HFFc6 (cell line): ENCODE measurements at regions not wholly inside any gene's neighbourhood (a gene's known extent, or its start where the extent isn't known, plus 50 kb on each side); places are given as distances from the start of the nearest gene placed in this dataset.

Source experiments
- DNase-seq: peaks from one replicate; pipeline ENCODE4 v3.0.0-alpha.2; 2018
- H3K27ac Mint-ChIP-seq: 2 replicates; pipeline ENCODE4 v1.8.0; 2020; ENCODE audit warnings: mild to moderate bottlenecking, mixed read lengths
- H3K27me3 Mint-ChIP-seq: 2 replicates; pipeline ENCODE4 v1.8.0; 2021; ENCODE audit warnings: mild to moderate bottlenecking, moderate library complexity, mixed read lengths; ENCODE audit not compliant: insufficient read depth
- H3K36me3 Mint-ChIP-seq: 2 replicates; pipeline ENCODE4 v1.8.0; 2021; ENCODE audit warnings: low read depth, mixed read lengths
- H3K4me1 Mint-ChIP-seq: 2 replicates; pipeline ENCODE4 v1.8.0; 2020; ENCODE audit warnings: low read depth, mixed read lengths
- H3K4me3 Mint-ChIP-seq: 2 replicates; pipeline ENCODE4 v1.8.0; 2020; ENCODE audit warnings: mild to moderate bottlenecking, moderate library complexity, mixed read lengths
- H3K9me3 Mint-ChIP-seq: 2 replicates; pipeline ENCODE4 v1.8.0; 2020; ENCODE audit warnings: mild to moderate bottlenecking, mixed read lengths
- TF ChIP-seq, protein P1 (sequence below): fragments of 200-600 bp; sonication (generic); IDR thresholded peaks from 2 replicates; pipeline ENCODE4 v1.5.0; 2021; ENCODE audit warnings: antibody characterized with exemption, mild to moderate bottlenecking

DNA sequence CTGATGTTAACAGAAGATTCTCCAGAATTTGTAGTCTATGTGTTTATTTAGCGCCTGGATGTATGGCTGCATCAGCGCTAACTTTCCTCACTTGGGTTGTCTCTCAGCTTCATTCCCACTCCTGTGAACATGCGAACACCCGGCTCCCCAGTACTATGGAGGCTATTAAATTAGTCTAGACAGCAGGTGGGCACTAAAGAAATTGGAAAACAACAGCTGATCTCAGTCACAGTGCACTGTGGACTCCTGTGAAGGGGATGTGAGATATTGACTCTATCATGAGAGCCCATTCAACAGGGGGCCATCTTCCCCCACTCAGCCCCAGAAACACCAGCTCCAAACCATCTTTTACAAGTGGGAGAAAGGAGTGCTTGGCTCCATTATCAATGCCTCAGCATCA, 471.0 kb downstream of the KDM4C start:
- no peaks in the 10 kb centered on the region for H3K4me1 Mint-ChIP-seq
- peaks cover 4% of the 10 kb centered on the region for H3K27me3 Mint-ChIP-seq
- TF ChIP-seq, protein P1, sequence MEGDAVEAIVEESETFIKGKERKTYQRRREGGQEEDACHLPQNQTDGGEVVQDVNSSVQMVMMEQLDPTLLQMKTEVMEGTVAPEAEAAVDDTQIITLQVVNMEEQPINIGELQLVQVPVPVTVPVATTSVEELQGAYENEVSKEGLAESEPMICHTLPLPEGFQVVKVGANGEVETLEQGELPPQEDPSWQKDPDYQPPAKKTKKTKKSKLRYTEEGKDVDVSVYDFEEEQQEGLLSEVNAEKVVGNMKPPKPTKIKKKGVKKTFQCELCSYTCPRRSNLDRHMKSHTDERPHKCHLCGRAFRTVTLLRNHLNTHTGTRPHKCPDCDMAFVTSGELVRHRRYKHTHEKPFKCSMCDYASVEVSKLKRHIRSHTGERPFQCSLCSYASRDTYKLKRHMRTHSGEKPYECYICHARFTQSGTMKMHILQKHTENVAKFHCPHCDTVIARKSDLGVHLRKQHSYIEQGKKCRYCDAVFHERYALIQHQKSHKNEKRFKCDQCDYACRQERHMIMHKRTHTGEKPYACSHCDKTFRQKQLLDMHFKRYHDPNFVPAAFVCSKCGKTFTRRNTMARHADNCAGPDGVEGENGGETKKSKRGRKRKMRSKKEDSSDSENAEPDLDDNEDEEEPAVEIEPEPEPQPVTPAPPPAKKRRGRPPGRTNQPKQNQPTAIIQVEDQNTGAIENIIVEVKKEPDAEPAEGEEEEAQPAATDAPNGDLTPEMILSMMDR: no peak
- no peak overlapping the region for H3K27ac Mint-ChIP-seq
- no peaks in the 10 kb centered on the region for H3K9me3 Mint-ChIP-seq
- no peak for DNase-seq
- no peaks in the 10 kb centered on the region for H3K36me3 Mint-ChIP-seq
- no peak overlapping the region for H3K4me3 Mint-ChIP-seq

DNA sequence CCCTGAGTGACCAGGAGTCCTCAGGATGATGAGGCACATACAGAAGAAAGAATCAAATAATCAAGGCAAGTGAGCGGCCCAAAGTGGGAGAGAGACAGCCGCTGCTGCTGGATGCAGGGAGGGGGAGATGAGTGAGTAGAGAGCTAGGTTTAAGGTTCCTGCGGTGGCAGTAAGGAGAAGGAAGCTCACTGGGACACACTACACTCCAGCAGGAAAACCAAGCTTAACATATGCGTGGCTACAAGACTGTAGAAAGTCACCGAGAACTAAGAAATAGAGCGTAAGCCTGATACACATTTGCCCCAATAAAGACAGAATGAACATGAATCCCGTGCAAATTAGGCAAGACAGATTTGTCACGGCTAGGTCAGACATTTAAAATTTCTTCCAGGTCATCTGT, 470.2 kb downstream of the KDM4C start:
- no peaks in the 10 kb centered on the region for H3K36me3 Mint-ChIP-seq
- TF ChIP-seq, protein P1: no peak
- H3K27ac Mint-ChIP-seq: no peak overlapping the region
- H3K4me1 Mint-ChIP-seq: no peaks in the 10 kb centered on the region
- H3K9me3 Mint-ChIP-seq: no peaks in the 10 kb centered on the region
- H3K4me3 Mint-ChIP-seq: no peak overlapping the region
- peaks cover 8% of the 10 kb centered on the region for H3K27me3 Mint-ChIP-seq
- no peak for DNase-seq

DNA sequence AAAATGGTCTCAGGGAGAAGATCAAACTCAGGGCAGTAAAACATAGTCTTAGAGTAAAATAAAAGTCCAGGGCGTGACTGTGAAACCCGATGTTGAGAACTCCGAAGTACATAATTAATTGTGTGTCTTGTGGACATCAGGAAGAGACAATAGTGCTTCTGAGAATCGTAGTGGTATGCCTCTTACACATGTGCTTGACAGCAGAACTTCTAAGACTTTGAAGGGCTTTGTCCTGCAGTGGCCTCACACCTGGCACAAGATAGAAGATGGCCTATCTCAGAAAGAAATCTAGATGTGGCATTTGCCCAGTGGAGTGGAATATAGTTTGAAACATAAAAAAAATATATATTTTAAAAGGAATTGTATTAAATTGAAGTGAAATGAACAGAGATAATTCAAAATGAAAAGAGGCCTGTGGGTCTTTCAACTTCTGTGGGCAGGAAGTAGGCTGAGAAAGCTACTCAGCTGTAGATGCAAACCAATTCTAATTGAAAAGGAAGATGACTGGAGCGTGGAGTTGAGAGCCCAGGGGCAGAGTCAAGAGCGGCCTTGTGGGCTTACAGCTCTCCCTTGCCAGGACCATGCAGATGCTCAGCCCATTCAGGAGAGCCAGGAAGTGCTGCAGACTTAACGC, 468.4 kb downstream of the KDM4C start:
- no peaks in the 10 kb centered on the region for H3K9me3 Mint-ChIP-seq
- H3K4me1 Mint-ChIP-seq: no peaks in the 10 kb centered on the region
- H3K4me3 Mint-ChIP-seq: no peak overlapping the region
- TF ChIP-seq, protein P1: no peak
- peaks cover 8% of the 10 kb centered on the region for H3K27me3 Mint-ChIP-seq
- no peak overlapping the region for H3K27ac Mint-ChIP-seq
- no peaks in the 10 kb centered on the region for H3K36me3 Mint-ChIP-seq
- DNase-seq: no peak
